SK-N-SH treated with all-trans-retinoic acid at 6 μM for 48 hours (cell line): ENCODE measurements at regions not wholly inside any gene's neighbourhood (a gene's known extent, or its start where the extent isn't known, plus 50 kb on each side); places are given as distances from the start of the nearest gene placed in this dataset.

Experiments used
- ATAC-seq: fragments of 200-7000 bp; cut with Tn5 transposase; 3 replicates; pipeline ENCODE4 v1.9.1; 2020; ENCODE audit warnings: mild to moderate bottlenecking, moderate library complexity
- ARNTL ChIP-seq: fragments of 450-650 bp; formaldehyde crosslinking; IDR thresholded peaks from 2 replicates; pipeline ENCODE4 v1.5.0; 2020; ENCODE audit warnings: low read depth, mild to moderate bottlenecking, moderate library complexity, borderline replicate concordance
- BACH2 ChIP-seq: fragments of 250-450 bp; sonication (Bioruptor Pico); IDR thresholded peaks from 2 replicates; pipeline ENCODE4 v1.9.0; 2021; ENCODE audit warnings: mild to moderate bottlenecking, borderline replicate concordance
- CSDC2 ChIP-seq: fragments of 250-450 bp; sonication (Bioruptor Pico); IDR thresholded peaks from 2 replicates; pipeline ENCODE4 v1.5.0; 2020; ENCODE audit warnings: mild to moderate bottlenecking, moderate library complexity
- GLIS3 ChIP-seq: fragments of 250-450 bp; sonication (Bioruptor Pico); IDR thresholded peaks from 2 replicates; pipeline ENCODE4 v1.5.0; 2020; ENCODE audit warnings: mild to moderate bottlenecking, moderate library complexity
- ISL1 ChIP-seq: fragments of 250-450 bp; sonication (Bioruptor Pico); IDR thresholded peaks from 2 replicates; pipeline ENCODE4 v2.1.2; 2022; ENCODE audit warnings: mild to moderate bottlenecking, moderate library complexity
- OSR1 ChIP-seq: fragments of 250-450 bp; sonication (Bioruptor Pico); IDR thresholded peaks from 2 replicates; pipeline ENCODE4 v1.8.0; 2022; ENCODE audit warnings: moderate library complexity, mild to moderate bottlenecking, inconsistent platforms
- PPARA ChIP-seq: fragments of 250-450 bp; sonication (Bioruptor Pico); IDR thresholded peaks from 2 replicates; pipeline ENCODE4 v1.5.0; 2020; ENCODE audit warnings: mild to moderate bottlenecking, borderline replicate concordance
- RARB ChIP-seq: fragments of 250-450 bp; sonication (Bioruptor Pico); IDR thresholded peaks from 2 replicates; pipeline ENCODE4 v1.8.0; 2021; ENCODE audit warnings: mild to moderate bottlenecking, moderate library complexity
- SNAI2 ChIP-seq: fragments of 250-450 bp; sonication (Bioruptor Pico); IDR thresholded peaks from 2 replicates; pipeline ENCODE4 v1.5.0; 2020; ENCODE audit warnings: mild to moderate bottlenecking, moderate library complexity
- TCF4 ChIP-seq: fragments of 250-450 bp; sonication (Bioruptor Pico); IDR thresholded peaks from 2 replicates; pipeline ENCODE4 v1.8.0; 2021; ENCODE audit warnings: mild to moderate bottlenecking, moderate library complexity, borderline replicate concordance
- TOX ChIP-seq: fragments of 250-450 bp; sonication (Bioruptor Pico); IDR thresholded peaks from 2 replicates; pipeline ENCODE4 v1.8.0; 2021; ENCODE audit warnings: mild to moderate bottlenecking, moderate library complexity, borderline replicate concordance
- ZFP3 ChIP-seq: fragments of 250-450 bp; sonication (Bioruptor Pico); IDR thresholded peaks from 2 replicates; pipeline ENCODE4 v1.5.0; 2020; ENCODE audit warnings: mild to moderate bottlenecking, moderate library complexity
- ZFP30 ChIP-seq: fragments of 450-650 bp; formaldehyde crosslinking; IDR thresholded peaks from 2 replicates; pipeline ENCODE4 v1.5.0; 2022; ENCODE audit warnings: mild to moderate bottlenecking, moderate library complexity
- ZNF565 ChIP-seq: fragments of 450-650 bp; formaldehyde crosslinking; conservative IDR thresholded peaks from 2 replicates; pipeline ENCODE4 v1.5.0; 2020; ENCODE audit warnings: low read depth, mild to moderate bottlenecking, moderate library complexity
- ZNF70 ChIP-seq: fragments of 450-650 bp; formaldehyde crosslinking; IDR thresholded peaks from 2 replicates; pipeline ENCODE4 v1.5.0; 2020; ENCODE audit warnings: mild to moderate bottlenecking, moderate library complexity
- ZNF8 ChIP-seq: fragments of 450-650 bp; formaldehyde crosslinking; IDR thresholded peaks from 2 replicates; pipeline ENCODE4 v1.5.0; 2020; ENCODE audit warnings: mild to moderate bottlenecking, moderate library complexity
- TF ChIP-seq, protein P1 (sequence below): fragments of 250-450 bp; sonication (Bioruptor Pico); IDR thresholded peaks from 2 replicates; pipeline ENCODE4 v1.8.0; 2021; ENCODE audit warnings: low read depth, mild to moderate bottlenecking, moderate library complexity, borderline replicate concordance
- TF ChIP-seq, protein P2 (sequence below): fragments of 250-450 bp; sonication (Bioruptor Pico); IDR thresholded peaks from 2 replicates; pipeline ENCODE4 v1.5.0; 2020; ENCODE audit warnings: mild to moderate bottlenecking, moderate library complexity
- TF ChIP-seq, protein P3 (sequence below): fragments of 250-450 bp; sonication (Bioruptor Pico); IDR thresholded peaks from 2 replicates; pipeline ENCODE4 v1.8.0; 2020; ENCODE audit warnings: mild to moderate bottlenecking, moderate library complexity, borderline replicate concordance
- TF ChIP-seq, protein P4 (sequence below): fragments of 250-450 bp; sonication (Bioruptor Pico); IDR thresholded peaks from 2 replicates; pipeline ENCODE4 v1.5.1; 2021; ENCODE audit warnings: mild to moderate bottlenecking, moderate library complexity
- TF ChIP-seq, protein P5 (sequence below): fragments of 250-450 bp; sonication (Bioruptor Pico); IDR thresholded peaks from 2 replicates; pipeline ENCODE4 v1.5.1; 2020; ENCODE audit warnings: low read depth, mild to moderate bottlenecking, moderate library complexity

DNA sequence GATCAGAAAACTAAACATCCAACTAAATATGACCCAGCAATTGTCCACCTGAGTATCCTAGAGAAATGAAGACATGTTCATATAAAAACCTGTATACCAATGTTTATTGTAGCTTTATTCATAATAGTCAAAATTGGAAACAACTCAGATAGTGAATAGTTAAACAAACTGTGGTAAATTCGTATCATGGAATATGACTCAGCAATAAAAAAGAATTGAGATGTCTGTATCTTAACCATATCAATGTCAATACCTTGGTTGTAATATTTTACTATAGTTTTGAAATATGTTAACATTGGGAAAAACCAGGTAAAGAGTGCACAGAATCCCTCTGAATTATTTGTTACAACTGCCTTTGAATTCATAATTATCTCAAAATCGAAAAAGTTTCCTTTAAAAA is 159.3 kb upstream of the GAP43 start:
- TF ChIP-seq SNAI2 (CRISPR knock-in tag): no peak
- no peak for TF ChIP-seq ZNF565 (CRISPR knock-in tag)
- TF ChIP-seq TCF4 (CRISPR knock-in tag): no peak
- TF ChIP-seq, protein P1, sequence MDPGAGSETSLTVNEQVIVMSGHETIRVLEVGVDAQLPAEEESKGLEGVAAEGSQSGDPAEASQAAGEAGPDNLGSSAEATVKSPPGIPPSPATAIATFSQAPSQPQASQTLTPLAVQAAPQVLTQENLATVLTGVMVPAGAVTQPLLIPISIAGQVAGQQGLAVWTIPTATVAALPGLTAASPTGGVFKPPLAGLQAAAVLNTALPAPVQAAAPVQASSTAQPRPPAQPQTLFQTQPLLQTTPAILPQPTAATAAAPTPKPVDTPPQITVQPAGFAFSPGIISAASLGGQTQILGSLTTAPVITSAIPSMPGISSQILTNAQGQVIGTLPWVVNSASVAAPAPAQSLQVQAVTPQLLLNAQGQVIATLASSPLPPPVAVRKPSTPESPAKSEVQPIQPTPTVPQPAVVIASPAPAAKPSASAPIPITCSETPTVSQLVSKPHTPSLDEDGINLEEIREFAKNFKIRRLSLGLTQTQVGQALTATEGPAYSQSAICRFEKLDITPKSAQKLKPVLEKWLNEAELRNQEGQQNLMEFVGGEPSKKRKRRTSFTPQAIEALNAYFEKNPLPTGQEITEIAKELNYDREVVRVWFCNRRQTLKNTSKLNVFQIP (CRISPR knock-in tag): no peak
- TF ChIP-seq PPARA: no peak
- no peak for TF ChIP-seq GLIS3 (CRISPR knock-in tag)
- TF ChIP-seq OSR1 (CRISPR knock-in tag): no peak
- TF ChIP-seq, protein P2, sequence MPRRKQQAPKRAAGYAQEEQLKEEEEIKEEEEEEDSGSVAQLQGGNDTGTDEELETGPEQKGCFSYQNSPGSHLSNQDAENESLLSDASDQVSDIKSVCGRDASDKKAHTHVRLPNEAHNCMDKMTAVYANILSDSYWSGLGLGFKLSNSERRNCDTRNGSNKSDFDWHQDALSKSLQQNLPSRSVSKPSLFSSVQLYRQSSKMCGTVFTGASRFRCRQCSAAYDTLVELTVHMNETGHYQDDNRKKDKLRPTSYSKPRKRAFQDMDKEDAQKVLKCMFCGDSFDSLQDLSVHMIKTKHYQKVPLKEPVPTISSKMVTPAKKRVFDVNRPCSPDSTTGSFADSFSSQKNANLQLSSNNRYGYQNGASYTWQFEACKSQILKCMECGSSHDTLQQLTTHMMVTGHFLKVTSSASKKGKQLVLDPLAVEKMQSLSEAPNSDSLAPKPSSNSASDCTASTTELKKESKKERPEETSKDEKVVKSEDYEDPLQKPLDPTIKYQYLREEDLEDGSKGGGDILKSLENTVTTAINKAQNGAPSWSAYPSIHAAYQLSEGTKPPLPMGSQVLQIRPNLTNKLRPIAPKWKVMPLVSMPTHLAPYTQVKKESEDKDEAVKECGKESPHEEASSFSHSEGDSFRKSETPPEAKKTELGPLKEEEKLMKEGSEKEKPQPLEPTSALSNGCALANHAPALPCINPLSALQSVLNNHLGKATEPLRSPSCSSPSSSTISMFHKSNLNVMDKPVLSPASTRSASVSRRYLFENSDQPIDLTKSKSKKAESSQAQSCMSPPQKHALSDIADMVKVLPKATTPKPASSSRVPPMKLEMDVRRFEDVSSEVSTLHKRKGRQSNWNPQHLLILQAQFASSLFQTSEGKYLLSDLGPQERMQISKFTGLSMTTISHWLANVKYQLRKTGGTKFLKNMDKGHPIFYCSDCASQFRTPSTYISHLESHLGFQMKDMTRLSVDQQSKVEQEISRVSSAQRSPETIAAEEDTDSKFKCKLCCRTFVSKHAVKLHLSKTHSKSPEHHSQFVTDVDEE (CRISPR knock-in tag): no peak
- TF ChIP-seq CSDC2 (CRISPR knock-in tag): no peak
- TF ChIP-seq BACH2 (CRISPR knock-in tag): no peak
- TF ChIP-seq, protein P3, sequence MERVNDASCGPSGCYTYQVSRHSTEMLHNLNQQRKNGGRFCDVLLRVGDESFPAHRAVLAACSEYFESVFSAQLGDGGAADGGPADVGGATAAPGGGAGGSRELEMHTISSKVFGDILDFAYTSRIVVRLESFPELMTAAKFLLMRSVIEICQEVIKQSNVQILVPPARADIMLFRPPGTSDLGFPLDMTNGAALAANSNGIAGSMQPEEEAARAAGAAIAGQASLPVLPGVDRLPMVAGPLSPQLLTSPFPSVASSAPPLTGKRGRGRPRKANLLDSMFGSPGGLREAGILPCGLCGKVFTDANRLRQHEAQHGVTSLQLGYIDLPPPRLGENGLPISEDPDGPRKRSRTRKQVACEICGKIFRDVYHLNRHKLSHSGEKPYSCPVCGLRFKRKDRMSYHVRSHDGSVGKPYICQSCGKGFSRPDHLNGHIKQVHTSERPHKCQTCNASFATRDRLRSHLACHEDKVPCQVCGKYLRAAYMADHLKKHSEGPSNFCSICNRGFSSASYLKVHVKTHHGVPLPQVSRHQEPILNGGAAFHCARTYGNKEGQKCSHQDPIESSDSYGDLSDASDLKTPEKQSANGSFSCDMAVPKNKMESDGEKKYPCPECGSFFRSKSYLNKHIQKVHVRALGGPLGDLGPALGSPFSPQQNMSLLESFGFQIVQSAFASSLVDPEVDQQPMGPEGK (CRISPR knock-in tag): no peak
- no peak for TF ChIP-seq ARNTL
- no peak for TF ChIP-seq ZNF70 (CRISPR knock-in tag)
- no peak for TF ChIP-seq ZFP3 (CRISPR knock-in tag)
- TF ChIP-seq, protein P4, sequence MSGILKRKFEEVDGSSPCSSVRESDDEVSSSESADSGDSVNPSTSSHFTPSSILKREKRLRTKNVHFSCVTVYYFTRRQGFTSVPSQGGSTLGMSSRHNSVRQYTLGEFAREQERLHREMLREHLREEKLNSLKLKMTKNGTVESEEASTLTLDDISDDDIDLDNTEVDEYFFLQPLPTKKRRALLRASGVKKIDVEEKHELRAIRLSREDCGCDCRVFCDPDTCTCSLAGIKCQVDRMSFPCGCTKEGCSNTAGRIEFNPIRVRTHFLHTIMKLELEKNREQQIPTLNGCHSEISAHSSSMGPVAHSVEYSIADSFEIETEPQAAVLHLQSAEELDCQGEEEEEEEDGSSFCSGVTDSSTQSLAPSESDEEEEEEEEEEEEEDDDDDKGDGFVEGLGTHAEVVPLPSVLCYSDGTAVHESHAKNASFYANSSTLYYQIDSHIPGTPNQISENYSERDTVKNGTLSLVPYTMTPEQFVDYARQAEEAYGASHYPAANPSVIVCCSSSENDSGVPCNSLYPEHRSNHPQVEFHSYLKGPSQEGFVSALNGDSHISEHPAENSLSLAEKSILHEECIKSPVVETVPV (CRISPR knock-in tag): no peak
- TF ChIP-seq ZFP30 (CRISPR knock-in tag): no peak
- TF ChIP-seq ZNF8 (CRISPR knock-in tag): no peak
- TF ChIP-seq TOX (CRISPR knock-in tag): no peak
- no peak for TF ChIP-seq ISL1 (CRISPR knock-in tag)
- no peak for ATAC-seq

DNA sequence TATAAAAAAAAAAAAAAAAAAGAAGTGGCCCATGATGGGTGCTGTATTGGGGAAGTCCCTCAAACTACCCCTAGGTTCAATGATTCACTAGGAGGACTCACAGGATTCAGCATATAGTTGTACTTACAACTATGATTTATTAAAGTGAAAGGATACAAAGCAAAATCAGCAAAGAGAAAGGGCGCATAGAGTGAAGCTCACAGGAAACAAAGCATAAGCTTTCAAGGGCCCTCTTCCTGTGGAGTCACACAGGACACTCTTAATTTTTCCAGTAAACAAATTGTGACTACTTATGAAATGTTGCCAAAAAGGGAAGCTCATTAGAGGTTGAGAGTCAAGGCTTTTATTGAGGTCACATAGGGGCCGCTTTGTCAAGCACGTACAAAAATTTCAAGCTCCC is 153.7 kb upstream of the GAP43 start:
- TF ChIP-seq GLIS3 (CRISPR knock-in tag): no peak
- no peak for TF ChIP-seq ARNTL
- no peak for TF ChIP-seq ISL1 (CRISPR knock-in tag)
- no peak for TF ChIP-seq TOX (CRISPR knock-in tag)
- no peak for TF ChIP-seq ZFP30 (CRISPR knock-in tag)
- ATAC-seq: no peak

DNA sequence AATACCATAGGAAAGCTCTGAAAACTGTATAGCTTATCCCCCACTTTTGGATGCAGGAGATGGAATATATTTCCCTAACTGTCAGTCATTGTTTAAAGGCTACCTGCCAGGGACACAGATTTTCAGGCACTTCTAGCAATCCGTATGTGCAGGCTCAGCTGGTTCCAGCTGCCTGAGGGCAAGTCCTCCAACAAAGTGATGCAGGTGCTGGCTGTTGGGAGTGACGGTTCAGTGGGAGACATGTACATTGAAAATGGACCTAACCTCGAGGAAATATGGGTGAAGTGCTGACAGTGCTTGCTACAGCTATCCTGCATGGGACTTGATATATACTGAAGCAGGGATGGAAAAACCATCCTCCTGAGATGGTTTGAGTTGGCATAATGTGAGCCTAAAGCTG is 153.1 kb upstream of the GAP43 start:
- no peak for TF ChIP-seq TOX (CRISPR knock-in tag)
- TF ChIP-seq ZFP3 (CRISPR knock-in tag): no peak
- no peak for TF ChIP-seq CSDC2 (CRISPR knock-in tag)
- no peak for TF ChIP-seq ARNTL
- TF ChIP-seq, protein P4 (CRISPR knock-in tag): no peak
- TF ChIP-seq SNAI2 (CRISPR knock-in tag): no peak
- no peak for TF ChIP-seq RARB
- TF ChIP-seq, protein P5, sequence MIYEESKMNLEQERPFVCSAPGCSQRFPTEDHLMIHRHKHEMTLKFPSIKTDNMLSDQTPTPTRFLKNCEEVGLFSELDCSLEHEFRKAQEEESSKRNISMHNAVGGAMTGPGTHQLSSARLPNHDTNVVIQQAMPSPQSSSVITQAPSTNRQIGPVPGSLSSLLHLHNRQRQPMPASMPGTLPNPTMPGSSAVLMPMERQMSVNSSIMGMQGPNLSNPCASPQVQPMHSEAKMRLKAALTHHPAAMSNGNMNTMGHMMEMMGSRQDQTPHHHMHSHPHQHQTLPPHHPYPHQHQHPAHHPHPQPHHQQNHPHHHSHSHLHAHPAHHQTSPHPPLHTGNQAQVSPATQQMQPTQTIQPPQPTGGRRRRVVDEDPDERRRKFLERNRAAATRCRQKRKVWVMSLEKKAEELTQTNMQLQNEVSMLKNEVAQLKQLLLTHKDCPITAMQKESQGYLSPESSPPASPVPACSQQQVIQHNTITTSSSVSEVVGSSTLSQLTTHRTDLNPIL: no peak
- no peak for TF ChIP-seq BACH2 (CRISPR knock-in tag)
- ATAC-seq: no peak
